Endothelial cell of umbilical vein (primary cell): ENCODE measurements at regions not wholly inside any gene's neighbourhood (a gene's known extent, or its start where the extent isn't known, plus 50 kb on each side); places are given as distances from the start of the nearest gene placed in this dataset.

ENCODE experiments used
- BruUV-seq: library from RNA; stranded (reverse); fragments of 400-500 nt; replicated peaks from 2 replicates; lab custom pipeline; 2021; lab: Mats Ljungman, UMichigan
- CTCF ChIA-PET: fragments of 300-600, 350-600 bp; sonication (Branson Sonifier 250); formaldehyde crosslinking; loops from one replicate; lab custom pipeline; 2021; ENCODE audit warnings: antibody characterized with exemption, inconsistent platforms; lab: Charles Lee
- POLR2A ChIA-PET: fragments of 300-600, 350-600 bp; sonication (Branson Sonifier 250); formaldehyde crosslinking; loops from one replicate; lab custom pipeline; 2021; ENCODE audit warnings: antibody characterized with exemption, inconsistent platforms; lab: Charles Lee
- DNase-seq: peaks from one replicate; pipeline ENCODE4 v3.0.0-alpha.2; 2011; ENCODE audit warnings: low read depth, low spot score
- FAIRE-seq: peaks from 2 replicates; lab custom pipeline; 2011; peaks lifted over from hg19 to GRCh38; lab: Jason Lieb, UNC
- H2AFZ ChIP-seq: 2 replicates; pipeline ENCODE4 v1.6.0; 2012; ENCODE audit warnings: low read depth, low read length, control low read depth, inconsistent platforms
- H3K27ac ChIP-seq: 2 replicates; pipeline ENCODE4 v1.5.1; 2011; ENCODE audit warnings: low read depth, mild to moderate bottlenecking, control low read depth, low read length, moderate library complexity; ENCODE audit not compliant: insufficient read depth
- H3K27me3 ChIP-seq, 2 experiments: 2 replicates each; pipeline versions ENCODE4 v1.6.0 to v1.6.1; 2011; ENCODE audit warnings: low read length in 2 of 2, mixed read lengths in 1 of 2; ENCODE audit not compliant: control insufficient read depth in 2 of 2, insufficient read depth in 2 of 2
- H3K36me3 ChIP-seq, 2 experiments: 2 replicates in 1 of 2; 3 replicates in 1 of 2; pipeline ENCODE4 v1.5.1; 2011; ENCODE audit warnings: low read length in 2 of 2, mild to moderate bottlenecking in 1 of 2, moderate library complexity in 1 of 2; ENCODE audit not compliant: control insufficient read depth in 2 of 2, insufficient read depth in 2 of 2; ENCODE audit errors: extremely low read depth in 1 of 2
- H3K4me1 ChIP-seq: 3 replicates; pipeline ENCODE4 v1.5.1; 2011; ENCODE audit warnings: mild to moderate bottlenecking, low read length; ENCODE audit not compliant: control insufficient read depth, insufficient read depth; ENCODE audit errors: extremely low read depth
- H3K4me2 ChIP-seq: 2 replicates; pipeline ENCODE4 v1.6.1; 2011; ENCODE audit warnings: low read length, control low read depth, mixed read lengths; ENCODE audit not compliant: insufficient read depth
- H3K4me3 ChIP-seq, 3 experiments: fragments of 200-600 bp in 1 of 3; sonication (generic), shearing (Covaris generic) in 1 of 3; replicated peaks in 1 of 3; 2 replicates each; pipeline ENCODE4 v1.5.1; 2011 to 2016; ENCODE audit warnings: control low read depth in 3 of 3, low read length in 3 of 3, mild to moderate bottlenecking in 2 of 3, inconsistent platforms in 1 of 3, low read depth in 1 of 3, moderate library complexity in 1 of 3; ENCODE audit not compliant: insufficient read depth in 1 of 3
- H3K79me2 ChIP-seq: 2 replicates; pipeline ENCODE4 v1.6.0; 2012; ENCODE audit warnings: low read length, inconsistent platforms; ENCODE audit not compliant: control insufficient read depth, insufficient read depth
- H3K9ac ChIP-seq: replicated peaks from 2 replicates; pipeline ENCODE3; 2011; ENCODE audit warnings: low read length, control low read depth; ENCODE audit not compliant: insufficient read depth; ENCODE audit errors: extremely low read depth
- H3K9me1 ChIP-seq: replicated peaks from 3 replicates; pipeline ENCODE4 v1.6.0; 2011; ENCODE audit warnings: mild to moderate bottlenecking, low read length; ENCODE audit not compliant: control insufficient read depth, insufficient read depth; ENCODE audit errors: extremely low read depth
- H3K9me3 ChIP-seq: replicated peaks from 2 replicates; pipeline ENCODE4 v1.5.1; 2012; ENCODE audit warnings: low read length, inconsistent platforms; ENCODE audit not compliant: control insufficient read depth, insufficient read depth
- H4K20me1 ChIP-seq: replicated peaks from 2 replicates; pipeline ENCODE3; 2011; ENCODE audit warnings: mild to moderate bottlenecking, low read length; ENCODE audit not compliant: control insufficient read depth, insufficient read depth; ENCODE audit errors: extremely low read depth
- CTCF ChIP-seq, 2 donors: IDR thresholded peaks; 1 replicate in 1 of 2; 2 replicates in 1 of 2; pipeline ENCODE4 v1.5.1; 2011; ENCODE audit warnings: low read length in 2 of 2, mild to moderate bottlenecking in 2 of 2, moderate library complexity in 2 of 2, control low read depth in 1 of 2, inconsistent platforms in 1 of 2, low read depth in 1 of 2; ENCODE audit not compliant: insufficient read depth in 1 of 2; ENCODE audit errors: extremely low read depth in 1 of 2
- EZH2 ChIP-seq: IDR thresholded peaks from 2 replicates; pipeline ENCODE4 v1.6.1; 2012; ENCODE audit warnings: borderline replicate concordance, low read depth, mild to moderate bottlenecking, moderate library complexity, low read length, inconsistent platforms; ENCODE audit not compliant: severe bottlenecking
- dilution Hi-C: fragments of 300-500 bp; cut with MboI; formaldehyde crosslinking; loops from one replicate; pipeline ENCODE4 v1.15.0; 2019; ENCODE audit warnings: low sequenced_read_pairs; ENCODE audit not compliant: extremely low pct_ligation_motif_present
- intact Hi-C: fragments of 100-400 bp; cut with micrococcal nuclease; formaldehyde crosslinking; loops from one replicate; pipeline ENCODE4 v1.10.0; 2022
- TF ChIP-seq, protein P1 (sequence below): IDR thresholded peaks from 2 replicates; pipeline ENCODE4 v1.6.1; 2011; ENCODE audit not compliant: insufficient read depth, insufficient read length

- H3K79me2 ChIP-seq = no peaks in the 10 kb centered on the region
- no peak overlapping the region for H2AFZ ChIP-seq
- FAIRE-seq = no peak
- H3K27me3 ChIP-seq = no peaks in the 10 kb centered on the region
- BruUV-seq = no TSS peak
- POLR2A ChIA-PET = no interaction called here
- H3K9me3 ChIP-seq = no peaks in the 10 kb centered on the region
- dilution Hi-C loops (no loop called here), intact Hi-C loops (no loop called here)
- TF ChIP-seq EZH2 (no peak), CTCF (IDR thresholded peaks at IDR 0.05; ENCODE audit: extremely low read depth in 1 of 2, insufficient read depth in 1 of 2, low read depth in 1 of 2, low read length in 2 of 2) (no peak)
- TF ChIP-seq, protein P1, sequence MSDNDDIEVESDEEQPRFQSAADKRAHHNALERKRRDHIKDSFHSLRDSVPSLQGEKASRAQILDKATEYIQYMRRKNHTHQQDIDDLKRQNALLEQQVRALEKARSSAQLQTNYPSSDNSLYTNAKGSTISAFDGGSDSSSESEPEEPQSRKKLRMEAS = no peak
- CTCF ChIA-PET = no interaction called here
- no peak overlapping the region for H3K4me2 ChIP-seq
- no peak overlapping the region for H3K4me3 ChIP-seq
- H3K4me1 ChIP-seq = no peaks in the 10 kb centered on the region
- DNase-seq = no peak
- no peaks in the 10 kb centered on the region for H4K20me1 ChIP-seq
- no peaks in the 10 kb centered on the region for H3K36me3 ChIP-seq
- H3K9me1 ChIP-seq = no peaks in the 10 kb centered on the region
- no peak overlapping the region for H3K9ac ChIP-seq
- no peak overlapping the region for H3K27ac ChIP-seq
These were observed 260.0 kb downstream of the GLUD2 start for GRCh38 chrX:121307449-121307848.

DNA sequence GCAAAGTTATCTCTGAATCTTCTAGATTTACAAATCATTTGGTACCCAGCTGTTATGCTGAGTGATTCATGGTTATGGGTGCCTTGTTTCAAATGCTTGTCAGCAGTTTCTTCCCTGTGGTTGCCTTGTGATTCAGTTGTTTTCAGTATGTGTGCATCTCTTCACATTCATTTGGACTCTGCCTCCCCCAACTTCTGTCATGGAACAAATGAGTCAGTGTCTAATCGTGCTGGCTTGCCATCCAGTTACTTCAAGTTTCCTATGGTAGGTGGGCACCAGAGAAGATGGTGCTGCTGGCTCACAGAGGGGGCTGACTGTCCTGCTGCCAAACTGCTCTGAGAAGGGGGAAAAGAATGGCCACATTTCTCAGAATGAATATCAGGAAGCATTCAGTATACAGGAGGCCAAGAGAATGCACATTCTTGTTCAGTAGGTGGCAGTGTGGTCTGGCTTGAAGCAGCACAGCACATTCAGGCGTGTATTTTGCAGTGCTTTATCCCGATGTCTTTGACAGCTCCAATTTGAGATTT, 260.9 kb downstream of the GLUD2 start:
- Histone ChIP-seq H3K4me3 (no peak overlapping the region), H3K27ac (no peak overlapping the region), H3K9ac (no peak overlapping the region), H2AFZ (no peak overlapping the region), H3K79me2 (no peaks in the 10 kb centered on the region), H3K4me1 (no peaks in the 10 kb centered on the region), H4K20me1 (no peaks in the 10 kb centered on the region), H3K36me3 (no peaks in the 10 kb centered on the region), H3K4me2 (no peak overlapping the region), H3K9me3 (no peaks in the 10 kb centered on the region), H3K27me3 (no peaks in the 10 kb centered on the region), H3K9me1 (no peaks in the 10 kb centered on the region)
- dilution Hi-C loops (no loop called here), intact Hi-C loops (no loop called here)
- BruUV-seq = no TSS peak
- no peak for TF ChIP-seq CTCF (IDR thresholded peaks at IDR 0.05; ENCODE audit: extremely low read depth in 1 of 2, insufficient read depth in 1 of 2, low read depth in 1 of 2, low read length in 2 of 2)
- TF ChIP-seq, protein P1 = no peak
- POLR2A ChIA-PET = no interaction called here
- FAIRE-seq = no peak
- DNase-seq = no peak
- CTCF ChIA-PET = no interaction called here
